Panc1 (cell line): ENCODE measurements at regions not wholly inside any gene's neighbourhood (a gene's known extent, or its start where the extent isn't known, plus 50 kb on each side); places are given as distances from the start of the nearest gene placed in this dataset.

Experiments used
- POLR2AphosphoS5 ChIP-seq: IDR thresholded peaks from 2 replicates; pipeline ENCODE4 v1.6.1; 2012; ENCODE audit warnings: mild to moderate bottlenecking, low read depth, low read length, moderate library complexity
- TF ChIP-seq, protein P1 (sequence below): fragments of 450-650 bp; IDR thresholded peaks from 2 replicates; pipeline ENCODE4 v1.5.1; 2017; ENCODE audit warnings: mild to moderate bottlenecking

DNA sequence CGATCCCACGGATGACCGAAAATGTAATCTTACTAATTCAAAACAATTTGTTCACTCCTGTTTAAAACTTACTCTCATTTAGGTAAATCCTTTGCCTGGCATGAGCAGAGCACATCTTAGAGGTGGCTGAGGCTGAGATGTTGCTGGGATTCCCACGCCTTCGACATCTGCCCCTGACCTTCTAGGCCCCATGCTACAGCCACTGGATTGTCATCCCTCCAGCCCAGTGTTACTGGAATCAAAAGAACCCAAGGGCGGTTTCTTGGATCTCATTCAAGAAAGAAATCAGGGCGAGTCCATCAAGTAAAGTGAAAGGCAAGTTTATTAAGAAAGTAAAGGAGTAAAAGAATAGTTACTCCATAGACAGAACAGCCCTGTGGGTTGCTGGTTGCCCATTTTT lies 64.5 kb upstream of the SHISA6 start:
- TF ChIP-seq, protein P1, sequence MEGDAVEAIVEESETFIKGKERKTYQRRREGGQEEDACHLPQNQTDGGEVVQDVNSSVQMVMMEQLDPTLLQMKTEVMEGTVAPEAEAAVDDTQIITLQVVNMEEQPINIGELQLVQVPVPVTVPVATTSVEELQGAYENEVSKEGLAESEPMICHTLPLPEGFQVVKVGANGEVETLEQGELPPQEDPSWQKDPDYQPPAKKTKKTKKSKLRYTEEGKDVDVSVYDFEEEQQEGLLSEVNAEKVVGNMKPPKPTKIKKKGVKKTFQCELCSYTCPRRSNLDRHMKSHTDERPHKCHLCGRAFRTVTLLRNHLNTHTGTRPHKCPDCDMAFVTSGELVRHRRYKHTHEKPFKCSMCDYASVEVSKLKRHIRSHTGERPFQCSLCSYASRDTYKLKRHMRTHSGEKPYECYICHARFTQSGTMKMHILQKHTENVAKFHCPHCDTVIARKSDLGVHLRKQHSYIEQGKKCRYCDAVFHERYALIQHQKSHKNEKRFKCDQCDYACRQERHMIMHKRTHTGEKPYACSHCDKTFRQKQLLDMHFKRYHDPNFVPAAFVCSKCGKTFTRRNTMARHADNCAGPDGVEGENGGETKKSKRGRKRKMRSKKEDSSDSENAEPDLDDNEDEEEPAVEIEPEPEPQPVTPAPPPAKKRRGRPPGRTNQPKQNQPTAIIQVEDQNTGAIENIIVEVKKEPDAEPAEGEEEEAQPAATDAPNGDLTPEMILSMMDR: no peak
- no peak for TF ChIP-seq POLR2AphosphoS5
